Suppressor macrophage (primary cell): ENCODE measurements at regions not wholly inside any gene's neighbourhood (a gene's known extent, or its start where the extent isn't known, plus 50 kb on each side); places are given as distances from the start of the nearest gene placed in this dataset.

Experiments used
- DNase-seq, 4 experiments: peaks; one replicate each; pipeline ENCODE4 v3.0.0-alpha.2; 2020 to 2022

DNA sequence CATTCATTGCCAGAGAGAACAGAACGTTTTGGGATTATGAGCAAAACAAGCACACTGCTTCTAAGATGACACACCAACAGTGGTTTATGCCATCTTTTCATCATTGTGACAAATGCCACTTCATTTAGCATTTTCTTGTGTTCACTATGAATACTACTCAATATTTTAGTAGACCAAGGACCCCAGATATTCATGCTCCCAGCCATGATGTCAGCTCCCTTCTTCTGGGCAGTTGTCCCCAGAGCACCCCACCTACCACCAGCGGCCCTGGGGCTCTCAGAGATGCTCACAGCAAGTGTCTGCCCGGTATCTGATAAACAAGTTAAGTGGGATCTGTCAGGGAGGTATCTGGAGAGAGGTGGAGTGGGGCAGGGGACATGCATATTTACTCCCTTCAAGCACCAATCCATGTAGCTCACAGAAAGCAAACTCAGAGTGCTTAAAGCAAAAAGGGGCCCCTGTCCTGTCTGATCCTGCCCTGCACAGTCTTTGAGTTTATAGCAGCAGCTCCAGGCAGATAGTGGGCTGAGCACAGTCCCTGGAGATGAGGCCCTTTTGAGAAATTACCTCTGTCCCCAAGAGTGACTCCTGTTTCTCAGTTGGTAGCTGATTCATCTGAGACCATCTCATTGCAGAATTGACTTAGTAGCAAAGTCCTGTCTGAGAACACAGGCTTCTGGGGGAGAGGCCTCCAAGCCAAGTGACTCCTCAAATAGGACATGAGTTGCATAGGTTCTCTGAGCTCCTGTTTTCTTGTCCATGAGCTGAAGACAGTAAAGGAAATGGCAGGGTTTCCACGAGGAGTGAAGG lies 281.8 kb upstream of the KLF6 start:
- peak in 2 of 4 experiments; percentile 20 to 48 for DNase-seq

DNA sequence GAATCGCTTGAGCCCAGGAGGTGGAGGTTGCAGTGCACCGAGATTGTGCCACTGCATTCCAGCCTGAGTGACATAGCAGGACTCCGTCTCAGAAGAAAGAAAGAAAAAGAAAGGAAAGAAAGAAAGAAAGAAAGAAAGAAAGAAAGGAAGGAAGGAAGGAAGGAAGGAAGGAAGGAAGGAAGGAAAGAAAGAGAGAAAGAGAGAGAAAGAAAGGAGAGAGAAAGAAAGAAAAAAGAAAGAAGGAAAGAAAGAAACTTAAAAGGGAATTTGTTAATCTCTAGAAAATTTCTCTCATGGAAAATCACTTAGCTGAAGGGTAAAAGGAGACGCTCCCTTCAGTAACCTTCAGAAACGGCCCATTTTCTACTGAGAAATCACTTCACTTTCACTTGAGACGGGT lies 279.5 kb upstream of the KLF6 start:
- no peak for DNase-seq

GRCh38 chr10:4063717-4064116 lies 278.7 kb upstream of the KLF6 start:
- no peak for DNase-seq

GRCh38 chr10:4062751-4063150 lies 277.7 kb upstream of the KLF6 start:
- DNase-seq, result no peak

DNA sequence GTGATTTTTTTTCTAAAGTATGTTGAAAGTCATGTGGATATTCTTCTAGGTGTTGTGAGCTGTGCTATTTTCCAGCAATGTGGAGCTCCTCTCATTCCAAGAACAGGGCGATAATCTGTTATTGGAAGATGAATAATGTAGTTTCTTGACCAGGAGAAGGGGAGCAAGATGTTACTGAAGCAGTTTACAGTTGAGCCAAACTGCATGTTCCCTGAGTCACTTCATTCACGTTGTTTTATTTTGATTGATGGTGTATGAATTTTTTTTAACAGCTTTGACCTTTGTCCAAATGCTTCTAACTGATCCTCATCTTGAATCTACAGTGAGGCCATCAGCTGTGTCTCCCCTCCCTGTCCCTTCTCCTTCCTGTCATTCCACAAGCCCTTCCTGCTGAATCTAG lies 277.1 kb upstream of the KLF6 start:
- DNase-seq, result no peak

DNA sequence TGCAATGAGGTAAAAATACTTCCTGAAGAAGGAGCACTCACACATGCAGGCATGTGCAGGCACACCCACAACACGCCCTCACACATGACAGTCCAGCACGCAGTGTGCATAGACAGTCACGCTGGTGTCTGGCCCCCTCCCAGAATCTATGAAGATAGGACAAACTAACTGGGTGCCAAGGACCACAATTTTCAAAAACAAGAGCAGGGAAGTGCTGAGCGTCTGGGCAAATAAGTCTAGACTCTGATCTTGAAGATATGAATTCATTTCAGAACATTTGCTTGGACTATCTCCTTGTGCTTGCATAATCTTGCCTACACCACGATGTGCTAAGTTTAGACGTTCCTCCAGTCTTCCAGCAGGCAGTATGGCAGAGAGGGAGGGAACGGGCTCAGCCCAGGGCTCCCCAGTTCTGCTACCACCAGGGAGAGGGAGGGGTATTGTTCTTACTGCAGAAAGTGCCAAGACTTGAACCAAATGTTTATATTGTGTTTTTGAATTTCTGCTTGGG lies 276.5 kb upstream of the KLF6 start:
- DNase-seq, result peak in 2 of 4 experiments; percentile 18 to 31

DNA sequence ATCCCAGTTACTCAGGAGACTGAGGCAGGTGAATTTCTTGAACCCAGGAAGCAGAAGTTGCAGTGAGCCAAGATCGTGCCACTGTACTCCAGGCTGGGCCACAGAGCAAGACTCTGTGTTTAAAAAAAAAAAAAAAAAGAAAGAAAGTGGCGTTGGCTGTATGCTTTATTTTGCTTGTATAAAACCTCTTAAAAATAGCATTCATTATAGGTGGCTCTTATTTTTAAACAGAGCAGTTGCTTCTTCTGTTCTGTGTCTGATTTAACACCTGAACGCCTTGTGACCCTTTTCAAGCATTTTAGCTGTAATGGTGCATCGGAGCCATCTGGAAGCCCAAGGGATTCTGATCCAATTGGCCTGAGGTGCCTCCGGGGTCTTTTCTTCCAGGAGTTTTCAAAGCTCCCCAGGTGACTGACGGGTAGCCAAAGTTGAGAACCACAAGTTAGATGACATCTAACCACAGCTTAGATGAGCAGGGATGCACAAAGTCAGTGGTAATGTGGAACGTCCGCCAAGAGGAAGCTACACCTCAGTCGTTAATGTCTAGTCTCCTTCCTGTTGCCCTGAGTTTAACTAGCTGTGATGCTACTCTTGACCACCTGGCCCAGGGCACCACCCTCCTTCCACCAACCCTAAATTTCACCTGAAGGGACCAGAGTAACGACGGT lies 274.6 kb upstream of the KLF6 start:
- DNase-seq, result no peak

GRCh38 chr10:4058514-4059029 lies 273.6 kb upstream of the KLF6 start:
- DNase-seq, result no peak

GRCh38 chr10:4057725-4058513 lies 272.9 kb upstream of the KLF6 start:
- DNase-seq, result no peak

DNA sequence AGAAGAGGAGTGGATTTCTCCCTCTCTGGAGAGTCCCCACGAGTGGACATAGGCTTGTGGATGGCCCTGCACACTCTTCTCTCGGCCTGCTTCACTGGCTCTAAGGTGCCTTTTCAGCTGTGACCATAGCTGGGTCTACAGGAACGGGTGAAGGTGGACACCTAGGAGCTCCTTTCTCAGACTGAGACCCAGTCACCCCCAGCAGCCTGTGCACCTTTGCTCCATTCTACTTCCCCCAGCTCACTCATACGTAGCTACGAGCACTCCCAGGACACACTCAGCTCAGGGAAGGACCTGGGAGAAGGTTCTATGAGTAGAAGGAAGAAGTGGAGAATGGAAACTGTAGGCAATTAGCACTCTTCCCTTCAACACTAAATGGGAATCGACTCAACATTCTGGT lies 272.0 kb upstream of the KLF6 start:
- no peak for DNase-seq

- no peak for DNase-seq
These were observed 269.8 kb upstream of the KLF6 start for GRCh38 chr10:4054656-4055435.

DNA sequence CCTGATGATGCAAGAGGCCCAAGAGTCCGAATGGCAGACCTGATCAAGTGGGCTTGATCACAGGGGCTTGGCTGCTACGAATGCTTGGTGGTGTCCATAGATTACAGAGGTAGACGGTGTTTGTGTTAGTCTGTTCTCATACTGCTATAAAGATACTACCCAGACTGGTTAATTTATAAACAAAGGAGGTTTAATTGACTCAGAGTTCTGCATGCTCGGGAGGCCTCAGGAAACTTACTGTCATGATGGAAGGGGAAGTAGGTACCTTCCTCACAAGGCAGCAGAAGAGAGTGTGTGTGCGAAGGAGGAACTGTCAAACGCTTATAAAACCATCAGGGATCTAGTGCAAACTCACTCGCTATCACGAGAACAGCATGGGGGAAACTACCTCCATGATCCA lies 268.9 kb upstream of the KLF6 start:
- DNase-seq, result peak; percentile 38 to 69 (median 52)

- peak; percentile 35 to 66 (median 56) for DNase-seq
These were observed 266.7 kb upstream of the KLF6 start for GRCh38 chr10:4051641-4052151.

DNA sequence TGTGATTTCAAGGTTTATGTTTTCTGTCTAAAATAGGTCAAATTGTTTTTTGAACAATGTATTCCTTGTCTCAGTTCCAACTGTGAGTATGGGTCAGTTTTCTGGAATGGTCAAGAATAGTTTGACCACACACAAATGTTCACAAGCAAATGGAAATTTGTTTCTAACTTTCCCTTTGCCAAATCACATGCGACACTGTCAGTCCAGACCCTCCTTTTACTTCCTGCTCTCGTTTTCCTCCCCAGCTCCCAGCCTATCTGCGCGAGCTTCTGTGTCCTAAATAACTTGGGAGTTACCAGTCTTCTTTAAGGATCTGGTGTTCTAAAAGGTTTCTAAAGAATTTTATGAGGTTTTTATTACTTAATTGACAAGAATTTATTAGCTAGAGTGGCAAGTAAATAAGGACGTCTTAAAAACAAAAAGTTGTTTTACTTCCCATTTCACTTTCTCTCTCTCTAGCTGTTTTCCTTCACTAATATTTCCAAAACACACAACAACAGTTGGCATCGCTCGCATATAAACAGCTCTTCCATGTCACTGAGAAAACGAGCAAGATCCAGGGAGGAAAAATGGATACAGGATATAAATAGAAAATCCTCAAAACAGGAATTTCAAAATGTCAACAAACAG lies 266.1 kb upstream of the KLF6 start:
- DNase-seq, result peak; percentile 36 to 70 (median 66)

GRCh38 chr10:4050061-4050460 lies 265.1 kb upstream of the KLF6 start:
- DNase-seq, result no peak

GRCh38 chr10:4049348-4049747 lies 264.3 kb upstream of the KLF6 start:
- DNase-seq, result no peak

DNA sequence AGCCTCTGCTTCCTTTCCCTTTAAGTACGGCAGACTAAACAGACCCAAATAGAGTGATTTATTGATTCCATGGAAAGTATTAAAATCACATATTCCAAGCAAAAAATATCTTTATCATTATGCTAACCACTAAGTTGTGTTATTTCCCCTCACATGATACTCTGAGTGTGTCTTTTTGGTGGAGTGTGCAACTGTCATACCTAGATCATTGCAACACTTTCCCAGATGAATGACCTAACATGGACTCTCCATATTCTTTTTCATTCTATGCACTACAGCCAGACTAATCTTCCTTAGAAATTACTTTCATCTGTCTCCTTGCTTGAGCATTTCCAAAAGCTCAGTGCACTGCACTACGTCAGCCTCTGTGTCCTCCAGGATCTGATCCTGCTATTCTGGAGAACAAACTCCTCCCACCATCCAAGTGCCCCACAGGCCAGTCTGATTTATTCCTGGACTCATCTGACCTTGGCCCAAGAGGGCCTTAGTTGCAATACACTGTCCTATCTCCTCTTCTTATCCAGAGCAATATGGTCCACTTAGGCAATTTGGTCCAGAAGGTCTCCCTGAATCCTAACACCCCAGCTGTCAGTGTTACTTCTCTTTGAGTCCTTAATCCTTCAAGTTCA lies 263.3 kb upstream of the KLF6 start:
- DNase-seq, result peak in 1 of 4 experiments; percentile 19

- no peak for DNase-seq
These were observed 261.8 kb upstream of the KLF6 start for GRCh38 chr10:4046712-4047354.

GRCh38 chr10:4046030-4046429 lies 261.0 kb upstream of the KLF6 start:
- DNase-seq, result peak in 2 of 4 experiments; percentile 36 to 55
